ENCODE measurements at regions not wholly inside any gene's neighbourhood (a gene's known extent, or its start where the extent isn't known, plus 50 kb on each side); places are given as distances from the start of the nearest gene placed in this dataset.

GRCh38 chr12:118921761-118922160 is 59.6 kb upstream of the SRRM4 start:
- no peak overlapping the region for H3K27ac ChIP-seq (ENCODE audit: low read length)
- H3F3A ChIP-seq (ENCODE audit: insufficient read depth, low read length): no peaks in the 10 kb centered on the region
- H3K36me3 ChIP-seq (replicated peaks; ENCODE audit: insufficient read depth, low read length): no peaks in the 10 kb centered on the region
- H3K9me2 ChIP-seq (replicated peaks; ENCODE audit: insufficient read depth, low read length): no peaks in the 10 kb centered on the region
- DNase-seq: no peak
- no peak overlapping the region for H3K4me2 ChIP-seq (ENCODE audit: low read depth, low read length)
- no peak for TF ChIP-seq EZH2phosphoT487 (IDR thresholded peaks at IDR 0.05; ENCODE audit: low read length)
- no peak for TF ChIP-seq CTCF (IDR thresholded peaks at IDR 0.05; ENCODE audit: low read length)
- no peak for TF ChIP-seq EZH2 (optimal IDR thresholded peaks at IDR 0.05; ENCODE audit: low read depth, low read length)
- no peak overlapping the region for H3K9ac ChIP-seq (ENCODE audit: low read length)
- no peaks in the 10 kb centered on the region for H3K79me2 ChIP-seq (ENCODE audit: low read length)
- H3K9me3 ChIP-seq (replicated peaks; ENCODE audit: insufficient read depth, low read length): no peaks in the 10 kb centered on the region
- no peaks in the 10 kb centered on the region for H3K4me1 ChIP-seq (ENCODE audit: low read length)
- no peak overlapping the region for H3K4me3 ChIP-seq (ENCODE audit: low read length)
- no peak overlapping the region for H2AFZ ChIP-seq (ENCODE audit: low read length)
- no peaks in the 10 kb centered on the region for H4K20me1 ChIP-seq (ENCODE audit: insufficient read depth, low read length)
- no peaks in the 10 kb centered on the region for H3K27me3 ChIP-seq (replicated peaks; ENCODE audit: insufficient read depth, low read length)

GRCh38 chr12:118922405-118922804 is 58.9 kb upstream of the SRRM4 start:
- Histone ChIP-seq H3K79me2 (ENCODE audit: low read length) (no peaks in the 10 kb centered on the region), H3K4me3 (ENCODE audit: low read length) (no peak overlapping the region), H2AFZ (ENCODE audit: low read length) (no peak overlapping the region), H3K27me3 (replicated peaks; ENCODE audit: insufficient read depth, low read length) (no peaks in the 10 kb centered on the region), H3F3A (ENCODE audit: insufficient read depth, low read length) (no peaks in the 10 kb centered on the region), H3K36me3 (replicated peaks; ENCODE audit: insufficient read depth, low read length) (no peaks in the 10 kb centered on the region), H3K9me3 (replicated peaks; ENCODE audit: insufficient read depth, low read length) (no peaks in the 10 kb centered on the region), H3K27ac (ENCODE audit: low read length) (no peak overlapping the region), H3K9ac (ENCODE audit: low read length) (no peak overlapping the region), H4K20me1 (ENCODE audit: insufficient read depth, low read length) (no peaks in the 10 kb centered on the region), H3K4me2 (ENCODE audit: low read depth, low read length) (no peak overlapping the region), H3K9me2 (replicated peaks; ENCODE audit: insufficient read depth, low read length) (no peaks in the 10 kb centered on the region), H3K4me1 (ENCODE audit: low read length) (no peaks in the 10 kb centered on the region)
- no peak for DNase-seq
- no peak for TF ChIP-seq CTCF (IDR thresholded peaks at IDR 0.05; ENCODE audit: low read length)
- no peak for TF ChIP-seq EZH2phosphoT487 (IDR thresholded peaks at IDR 0.05; ENCODE audit: low read length)
- no peak for TF ChIP-seq EZH2 (optimal IDR thresholded peaks at IDR 0.05; ENCODE audit: low read depth, low read length)

- H2AFZ ChIP-seq (ENCODE audit: low read length): no peak overlapping the region
- H3K9me2 ChIP-seq (replicated peaks; ENCODE audit: insufficient read depth, low read length): no peaks in the 10 kb centered on the region
- no peaks in the 10 kb centered on the region for H3K36me3 ChIP-seq (replicated peaks; ENCODE audit: insufficient read depth, low read length)
- H3F3A ChIP-seq (ENCODE audit: insufficient read depth, low read length): no peaks in the 10 kb centered on the region
- H3K9me3 ChIP-seq (replicated peaks; ENCODE audit: insufficient read depth, low read length): no peaks in the 10 kb centered on the region
- no peak overlapping the region for H3K9ac ChIP-seq (ENCODE audit: low read length)
- H3K4me3 ChIP-seq (ENCODE audit: low read length): no peak overlapping the region
- TF ChIP-seq EZH2phosphoT487 (IDR thresholded peaks at IDR 0.05; ENCODE audit: low read length) (no peak), CTCF (IDR thresholded peaks at IDR 0.05; ENCODE audit: low read length) (no peak), EZH2 (optimal IDR thresholded peaks at IDR 0.05; ENCODE audit: low read depth, low read length) (no peak)
- H3K79me2 ChIP-seq (ENCODE audit: low read length): no peaks in the 10 kb centered on the region
- DNase-seq: no peak
- H3K4me2 ChIP-seq (ENCODE audit: low read depth, low read length): no peak overlapping the region
- H3K27ac ChIP-seq (ENCODE audit: low read length): no peak overlapping the region
- no peaks in the 10 kb centered on the region for H3K27me3 ChIP-seq (replicated peaks; ENCODE audit: insufficient read depth, low read length)
- no peaks in the 10 kb centered on the region for H3K4me1 ChIP-seq (ENCODE audit: low read length)
- no peaks in the 10 kb centered on the region for H4K20me1 ChIP-seq (ENCODE audit: insufficient read depth, low read length)
These were observed 55.9 kb upstream of the SRRM4 start for GRCh38 chr12:118925407-118925806.
